Effector CD8-positive, alpha-beta T cell (primary cell): ENCODE measurements at regions not wholly inside any gene's neighbourhood (a gene's known extent, or its start where the extent isn't known, plus 50 kb on each side); places are given as distances from the start of the nearest gene placed in this dataset.

Experiments used
- DNase-seq: peaks from one replicate; lab custom pipeline; 2025; lab: John Stamatoyannopoulos, UW

- DNase-seq = no peak
Measured at GRCh38 chr10:83164156-83164555, 975.2 kb upstream of the GHITM start.

- no peak for DNase-seq
Measured at GRCh38 chr10:83165265-83165664, 974.0 kb upstream of the GHITM start.

- no peak for DNase-seq
Measured at GRCh38 chr10:83166344-83166743, 973.0 kb upstream of the GHITM start.

GRCh38 chr10:83167081-83167480 lies 972.2 kb upstream of the GHITM start:
- no peak for DNase-seq

GRCh38 chr10:83176901-83177300 lies 962.4 kb upstream of the GHITM start:
- no peak for DNase-seq

GRCh38 chr10:83178526-83178925 lies 960.8 kb upstream of the GHITM start:
- no peak for DNase-seq

GRCh38 chr10:83179371-83179770 lies 959.9 kb upstream of the GHITM start:
- DNase-seq = no peak

- DNase-seq = no peak
Measured at GRCh38 chr10:83182076-83182475, 957.2 kb upstream of the GHITM start.

GRCh38 chr10:83184641-83185040 lies 954.7 kb upstream of the GHITM start:
- DNase-seq = no peak

GRCh38 chr10:83190614-83191013 lies 948.7 kb upstream of the GHITM start:
- no peak for DNase-seq

GRCh38 chr10:83193026-83193425 lies 946.3 kb upstream of the GHITM start:
- DNase-seq = no peak

- no peak for DNase-seq
Measured at GRCh38 chr10:83195021-83195420, 944.3 kb upstream of the GHITM start.

GRCh38 chr10:83199374-83199773 lies 939.9 kb upstream of the GHITM start:
- no peak for DNase-seq

GRCh38 chr10:83205861-83206260 lies 933.4 kb upstream of the GHITM start:
- no peak for DNase-seq

GRCh38 chr10:83212632-83213334 lies 926.5 kb upstream of the GHITM start:
- DNase-seq = no peak

- DNase-seq = no peak
Measured at GRCh38 chr10:83214136-83214535, 925.2 kb upstream of the GHITM start.

GRCh38 chr10:83218205-83218604 lies 921.1 kb upstream of the GHITM start:
- no peak for DNase-seq

- DNase-seq = no peak
Measured at GRCh38 chr10:83222300-83222699, 917.0 kb upstream of the GHITM start.

- no peak for DNase-seq
Measured at GRCh38 chr10:83222832-83223742, 916.2 kb upstream of the GHITM start.

GRCh38 chr10:83225781-83226180 lies 913.5 kb upstream of the GHITM start:
- DNase-seq = no peak

- DNase-seq = no peak
Measured at GRCh38 chr10:83229991-83230390, 909.3 kb upstream of the GHITM start.

- no peak for DNase-seq
Measured at GRCh38 chr10:83233691-83234090, 905.6 kb upstream of the GHITM start.

- DNase-seq = no peak
Measured at GRCh38 chr10:83248106-83248631, 891.1 kb upstream of the GHITM start.
